Esophagus muscularis mucosa (tissue), 3 donors: ENCODE measurements at regions not wholly inside any gene's neighbourhood (a gene's known extent, or its start where the extent isn't known, plus 50 kb on each side); places are given as distances from the start of the nearest gene placed in this dataset.

Experiments
- CTCF ChIP-seq, 3 experiments: fragments of 200-600 bp in 2 of 3; fragments of 450-650 bp in 1 of 3; sonication (generic) in 2 of 3; IDR thresholded peaks; one replicate each; pipeline ENCODE4 v1.5.1; 2017 to 2019; ENCODE audit warnings: antibody characterized with exemption in 3 of 3, mild to moderate bottlenecking in 2 of 3, moderate library complexity in 1 of 3
- EP300 ChIP-seq: sonication (generic); formaldehyde crosslinking; IDR thresholded peaks from one replicate; pipeline ENCODE4 v1.6.1; 2017; ENCODE audit warnings: antibody characterized with exemption

DNA sequence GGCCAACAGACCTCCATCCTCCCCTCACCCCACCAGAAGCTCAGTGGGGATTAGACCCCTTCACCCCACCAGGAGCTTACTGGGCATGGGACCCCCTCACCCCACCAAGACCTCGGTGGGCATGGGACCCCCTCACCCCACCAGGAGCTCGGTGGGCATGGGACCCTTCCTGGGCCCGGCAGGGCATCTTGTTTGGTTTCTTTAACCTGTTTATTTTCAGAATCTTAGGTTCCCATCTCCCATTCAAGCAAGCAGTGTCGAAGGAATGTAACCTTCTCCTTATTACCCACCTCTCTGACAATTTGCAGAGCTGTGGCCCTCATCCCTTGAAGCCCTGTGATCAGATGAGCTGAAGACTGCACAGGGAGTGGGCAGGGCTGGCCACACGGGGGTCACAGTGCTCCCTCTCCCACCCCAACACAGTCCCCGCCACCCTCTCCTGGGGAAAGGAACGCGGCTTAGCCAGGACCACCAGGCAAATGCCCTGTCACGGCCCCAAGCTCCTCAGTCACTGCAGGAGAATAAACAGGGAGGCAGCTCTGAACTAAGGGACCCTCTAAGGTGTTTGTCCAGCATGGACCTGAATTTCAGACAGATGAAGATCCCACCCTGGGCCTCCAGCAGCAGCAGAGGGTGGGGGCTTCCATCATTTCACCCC, 330.0 kb downstream of the NPHP4 start:
- TF ChIP-seq EP300 (no peak), CTCF (IDR thresholded peaks at IDR 0.05) (no peak)
